GM20000 (cell line): ENCODE measurements at regions not wholly inside any gene's neighbourhood (a gene's known extent, or its start where the extent isn't known, plus 50 kb on each side); places are given as distances from the start of the nearest gene placed in this dataset.

Experiments
- DNase-seq: peaks from one replicate; pipeline ENCODE4 v3.0.0; 2012; ENCODE audit warnings: low spot score
- TF ChIP-seq, protein P1 (sequence below): IDR thresholded peaks from 2 replicates; pipeline ENCODE4 v1.5.1; 2012; ENCODE audit warnings: mild to moderate bottlenecking, control low read depth; ENCODE audit errors: extremely low read depth, missing control alignments

DNA sequence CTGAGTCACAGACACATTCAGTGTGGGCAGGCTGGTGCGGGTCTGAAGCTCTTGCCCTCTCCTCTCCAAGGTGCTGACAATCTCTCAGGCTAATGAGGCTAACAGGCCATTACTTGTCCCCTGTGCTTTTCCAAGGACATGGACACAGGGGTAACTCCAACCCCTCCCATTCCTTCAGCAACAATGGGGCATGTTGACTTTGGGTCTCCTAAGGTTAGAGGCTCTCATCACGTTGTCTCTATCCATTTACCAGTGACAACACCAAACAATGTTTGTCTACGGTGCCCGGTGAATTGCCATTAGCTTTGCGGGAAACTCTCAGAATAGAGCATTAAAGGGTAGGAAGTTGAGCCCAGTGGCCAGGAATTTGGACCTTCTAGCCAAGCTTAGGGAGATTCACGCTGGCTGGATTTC is 101.6 kb upstream of the TNS3 start:
- TF ChIP-seq, protein P1, sequence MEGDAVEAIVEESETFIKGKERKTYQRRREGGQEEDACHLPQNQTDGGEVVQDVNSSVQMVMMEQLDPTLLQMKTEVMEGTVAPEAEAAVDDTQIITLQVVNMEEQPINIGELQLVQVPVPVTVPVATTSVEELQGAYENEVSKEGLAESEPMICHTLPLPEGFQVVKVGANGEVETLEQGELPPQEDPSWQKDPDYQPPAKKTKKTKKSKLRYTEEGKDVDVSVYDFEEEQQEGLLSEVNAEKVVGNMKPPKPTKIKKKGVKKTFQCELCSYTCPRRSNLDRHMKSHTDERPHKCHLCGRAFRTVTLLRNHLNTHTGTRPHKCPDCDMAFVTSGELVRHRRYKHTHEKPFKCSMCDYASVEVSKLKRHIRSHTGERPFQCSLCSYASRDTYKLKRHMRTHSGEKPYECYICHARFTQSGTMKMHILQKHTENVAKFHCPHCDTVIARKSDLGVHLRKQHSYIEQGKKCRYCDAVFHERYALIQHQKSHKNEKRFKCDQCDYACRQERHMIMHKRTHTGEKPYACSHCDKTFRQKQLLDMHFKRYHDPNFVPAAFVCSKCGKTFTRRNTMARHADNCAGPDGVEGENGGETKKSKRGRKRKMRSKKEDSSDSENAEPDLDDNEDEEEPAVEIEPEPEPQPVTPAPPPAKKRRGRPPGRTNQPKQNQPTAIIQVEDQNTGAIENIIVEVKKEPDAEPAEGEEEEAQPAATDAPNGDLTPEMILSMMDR = no peak
- no peak for DNase-seq

DNA sequence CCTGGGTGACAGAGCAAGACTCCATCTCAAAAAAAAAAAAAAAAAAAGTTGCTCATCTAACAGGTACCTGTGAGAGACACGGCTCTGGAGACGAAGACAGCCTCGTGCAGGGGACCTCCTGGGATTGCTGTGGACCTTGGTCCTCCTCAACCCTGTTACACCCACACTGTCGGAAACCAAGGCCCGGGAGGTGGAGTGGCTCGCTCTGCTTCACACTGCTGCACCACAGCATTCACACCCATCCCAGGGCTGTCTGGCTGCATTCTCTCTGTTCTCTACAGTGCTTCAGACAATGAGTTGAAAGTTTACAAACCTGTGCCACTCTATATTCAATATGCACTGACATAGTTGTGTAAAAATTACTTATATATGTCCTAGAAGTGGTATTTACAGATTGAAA is 101.0 kb upstream of the TNS3 start:
- TF ChIP-seq, protein P1 = no peak
- DNase-seq = no peak

DNA sequence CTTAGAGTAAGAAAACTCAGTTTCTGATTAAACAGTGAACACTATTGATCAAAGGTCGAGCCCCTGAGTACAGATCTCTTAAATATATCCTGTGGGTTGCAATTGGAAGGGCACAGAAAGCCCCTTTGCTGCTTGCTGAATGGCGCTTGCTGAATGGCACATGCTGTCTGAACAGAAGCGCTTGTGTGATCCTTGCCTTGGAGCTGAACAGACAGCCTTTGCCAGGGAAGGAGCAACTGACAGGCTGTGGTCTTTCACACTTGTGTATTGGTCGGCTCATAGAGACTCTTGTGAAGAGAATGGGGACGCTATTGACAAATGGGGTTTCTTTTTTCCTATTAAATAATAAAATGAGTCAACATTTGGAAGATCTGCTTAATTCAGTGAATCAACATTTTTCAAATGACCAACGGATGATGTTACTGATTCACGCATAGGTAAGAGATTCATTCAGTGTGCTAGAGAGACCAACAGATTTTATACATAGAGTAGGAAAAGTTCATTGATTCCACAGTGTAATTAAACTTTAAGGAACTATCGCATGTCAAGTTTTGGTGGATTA is 99.4 kb upstream of the TNS3 start:
- TF ChIP-seq, protein P1 = no peak
- DNase-seq = no peak

GRCh38 chr7:47678641-47679380 is 96.9 kb upstream of the TNS3 start:
- TF ChIP-seq, protein P1 = no peak
- DNase-seq = no peak

- TF ChIP-seq, protein P1 = no peak
- DNase-seq = no peak
Measured at GRCh38 chr7:47677664-47678063, 95.8 kb upstream of the TNS3 start.

GRCh38 chr7:47677093-47677492 is 95.2 kb upstream of the TNS3 start:
- no peak for DNase-seq
- TF ChIP-seq, protein P1 = no peak

GRCh38 chr7:47672977-47673381 is 91.1 kb upstream of the TNS3 start:
- TF ChIP-seq, protein P1 = no peak
- no peak for DNase-seq
